ENCODE measurements at regions not wholly inside any gene's neighbourhood (a gene's known extent, or its start where the extent isn't known, plus 50 kb on each side); places are given as distances from the start of the nearest gene placed in this dataset.

- DNase-seq, result no peak
Observed at GRCh38 chr9:20291201-20291600, 331.1 kb downstream of the MLLT3 start.

DNA sequence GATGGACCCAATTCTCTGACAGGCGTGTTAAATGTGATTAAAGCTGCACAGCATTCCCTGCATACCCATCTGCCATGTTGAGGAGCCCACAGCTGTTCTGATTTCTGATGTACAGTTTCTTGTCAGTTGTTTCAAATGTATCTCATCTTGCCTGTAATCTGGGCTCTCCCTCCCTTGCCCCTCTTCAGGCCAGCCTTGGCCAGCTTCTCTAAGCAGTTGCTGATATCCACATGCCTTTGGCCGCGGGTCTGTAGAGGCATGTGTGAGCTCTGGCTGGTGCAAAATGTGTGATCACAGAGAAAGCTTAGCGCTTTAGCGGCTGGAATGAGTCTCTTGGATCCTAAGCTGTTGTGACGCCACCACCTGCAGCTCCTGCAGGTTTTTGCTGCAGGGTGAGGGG is 332.0 kb downstream of the MLLT3 start:
- no peak for DNase-seq

- no peak for DNase-seq
Observed at GRCh38 chr9:20289423-20290010, 332.8 kb downstream of the MLLT3 start.

GRCh38 chr9:20286969-20287368 is 335.3 kb downstream of the MLLT3 start:
- DNase-seq, result no peak

DNA sequence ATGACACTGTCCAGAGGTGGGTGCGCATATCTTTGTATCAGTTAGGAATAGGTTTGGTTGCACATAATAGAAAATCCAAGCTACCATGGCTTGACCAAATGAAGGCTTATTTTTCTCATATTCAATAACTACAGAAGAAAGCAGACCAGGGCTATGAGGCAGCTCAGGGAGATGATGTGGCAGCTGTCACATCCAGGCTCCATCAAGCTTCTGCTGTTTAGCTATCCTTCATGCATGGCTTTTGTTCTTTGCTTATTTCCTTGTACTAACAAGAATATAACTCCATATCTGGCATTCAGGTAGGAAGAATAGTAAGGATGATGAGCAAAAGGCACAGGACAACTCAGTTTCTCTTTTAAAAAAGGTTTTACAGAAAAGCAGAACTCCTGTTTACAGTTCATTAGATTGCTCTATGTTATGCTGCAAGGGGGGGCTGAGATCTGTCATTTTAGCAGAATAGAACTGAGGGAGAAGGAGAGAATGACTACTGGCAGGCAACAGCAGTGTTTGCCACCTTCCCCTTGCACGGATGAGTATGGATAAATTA is 336.1 kb downstream of the MLLT3 start:
- DNase-seq, result no peak

DNA sequence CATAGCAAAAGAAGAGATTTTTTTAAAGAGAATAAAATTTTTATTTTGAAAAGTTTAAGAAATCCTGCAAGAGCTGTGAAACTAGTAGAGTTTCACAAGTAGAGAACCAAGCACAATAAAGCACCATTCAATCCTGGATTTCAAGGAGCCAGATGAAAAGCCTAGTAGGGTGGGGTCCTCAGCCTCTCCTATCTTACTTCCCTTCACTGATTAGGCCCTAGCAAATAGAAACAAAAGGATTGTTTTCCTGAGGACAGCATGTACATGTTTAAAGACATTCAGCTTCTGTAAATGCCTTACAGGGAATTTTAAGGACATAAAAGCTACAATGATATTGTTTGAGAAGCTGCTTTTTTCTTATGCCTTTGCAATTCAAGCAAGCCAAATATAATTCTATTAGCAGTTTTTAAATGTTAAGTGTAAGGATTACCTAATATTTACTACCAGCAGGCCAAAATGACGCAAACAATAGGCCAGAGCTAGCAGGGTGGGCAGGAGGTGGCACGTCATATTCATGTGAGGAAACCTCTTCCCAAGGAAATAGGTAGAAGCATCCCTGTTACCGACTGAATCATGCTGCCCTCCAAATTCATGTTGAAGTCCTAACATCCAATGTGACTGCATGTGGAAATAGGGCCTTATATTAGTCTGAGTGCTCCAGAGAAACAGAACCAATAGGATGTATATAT is 337.6 kb downstream of the MLLT3 start:
- no peak for DNase-seq

GRCh38 chr9:20280330-20280729 is 342.0 kb downstream of the MLLT3 start:
- DNase-seq, result no peak

GRCh38 chr9:20276762-20277161 is 345.5 kb downstream of the MLLT3 start:
- DNase-seq, result no peak

GRCh38 chr9:20271723-20272122 is 350.6 kb downstream of the MLLT3 start:
- no peak for DNase-seq

DNA sequence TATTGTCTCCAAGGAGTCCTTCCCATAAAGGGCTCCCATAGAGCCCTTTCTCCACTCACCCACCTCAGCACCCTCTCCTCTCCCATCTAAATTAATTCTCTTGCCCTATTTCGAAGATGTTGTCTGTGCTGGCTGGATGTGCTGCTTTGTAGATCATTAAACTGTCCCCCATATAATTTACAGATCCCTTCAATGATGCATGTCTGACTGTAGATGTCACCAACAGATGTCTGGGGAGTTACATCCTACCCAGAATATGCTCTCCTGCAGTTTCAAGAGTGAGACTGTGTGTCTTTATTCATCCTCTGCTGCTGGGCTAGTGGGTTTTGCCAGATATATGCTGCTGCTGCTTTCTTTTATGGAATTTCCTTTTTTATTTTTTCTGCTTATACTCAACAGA is 351.2 kb downstream of the MLLT3 start:
- DNase-seq, result no peak

DNA sequence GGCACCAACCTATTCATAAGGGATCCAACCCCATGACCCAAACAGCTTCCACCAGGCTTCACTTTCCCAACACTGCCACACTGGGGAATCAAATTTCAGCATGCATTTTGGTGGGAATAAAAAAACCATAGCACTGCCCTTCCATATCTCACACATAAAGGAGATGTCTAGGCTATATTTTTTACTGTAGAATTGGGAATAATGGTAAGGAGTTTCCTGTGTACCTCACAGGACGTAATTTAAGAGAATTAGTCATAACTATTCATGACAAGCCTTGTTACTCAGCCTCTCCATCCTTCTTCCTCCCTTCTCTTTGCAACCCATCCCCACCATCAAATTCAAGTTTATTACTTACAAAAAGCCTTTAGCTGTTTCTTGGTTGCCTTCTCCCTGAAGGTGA is 352.1 kb downstream of the MLLT3 start:
- no peak for DNase-seq

DNA sequence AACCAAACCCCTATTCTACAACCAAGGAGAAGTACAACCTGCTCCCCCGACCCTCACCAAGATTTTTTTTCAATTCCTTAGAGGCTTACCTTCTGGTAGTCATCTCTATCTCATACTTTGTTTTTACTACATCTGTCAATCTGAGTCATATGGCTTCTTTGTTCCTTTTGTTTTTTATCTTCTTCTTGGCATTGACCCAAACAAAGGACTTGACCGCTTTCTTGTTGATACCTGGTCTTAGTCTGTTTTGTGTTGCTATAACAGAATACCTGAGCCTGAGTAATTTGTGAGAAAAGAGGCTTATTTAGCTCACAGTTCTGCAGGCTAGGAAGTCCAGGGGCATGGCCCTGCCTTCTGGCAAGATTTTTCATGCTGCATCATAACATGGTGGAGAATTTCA is 352.7 kb downstream of the MLLT3 start:
- DNase-seq, result no peak

- DNase-seq, result no peak
Observed at GRCh38 chr9:20264896-20265295, 357.4 kb downstream of the MLLT3 start.

DNA sequence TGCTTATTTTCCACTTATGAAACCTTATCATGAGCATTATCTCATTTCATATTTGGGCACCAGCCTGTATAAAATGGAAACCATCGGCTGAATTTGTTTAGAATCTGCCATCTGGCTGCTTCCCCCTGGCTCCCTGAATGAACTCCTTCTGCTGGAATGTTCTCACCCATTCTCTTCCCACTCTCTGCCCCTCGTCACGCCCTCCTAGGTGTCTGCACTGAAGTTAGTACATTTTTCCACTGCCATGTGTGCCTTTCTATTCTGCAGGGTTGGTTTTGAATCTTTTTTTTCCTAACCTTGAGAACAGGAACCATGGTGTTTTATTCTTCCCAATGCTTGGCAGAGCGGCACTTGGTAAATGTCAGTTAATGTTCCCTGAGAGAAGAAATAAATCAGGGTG is 359.7 kb downstream of the MLLT3 start:
- no peak for DNase-seq

- no peak for DNase-seq
Observed at GRCh38 chr9:20256284-20256948, 365.9 kb downstream of the MLLT3 start.

DNA sequence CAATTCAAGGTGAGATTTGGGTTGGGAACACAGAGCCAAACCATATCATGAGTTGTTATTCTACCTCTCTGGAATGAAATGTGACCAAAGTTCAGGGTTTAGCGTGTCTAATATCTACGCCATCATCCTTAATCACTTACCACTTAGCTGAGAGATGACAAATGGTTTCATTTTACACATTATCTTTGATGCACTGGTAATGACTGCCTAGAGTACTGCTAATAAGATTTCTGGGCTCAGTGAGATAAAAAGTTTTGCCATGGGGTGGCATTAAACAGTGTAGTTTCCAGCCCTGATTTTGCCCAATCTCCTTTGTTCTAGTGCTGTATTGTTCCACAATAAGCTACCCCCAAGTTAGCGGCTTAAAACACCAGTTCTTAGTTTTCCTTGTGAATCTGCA is 367.2 kb downstream of the MLLT3 start:
- DNase-seq, result no peak

DNA sequence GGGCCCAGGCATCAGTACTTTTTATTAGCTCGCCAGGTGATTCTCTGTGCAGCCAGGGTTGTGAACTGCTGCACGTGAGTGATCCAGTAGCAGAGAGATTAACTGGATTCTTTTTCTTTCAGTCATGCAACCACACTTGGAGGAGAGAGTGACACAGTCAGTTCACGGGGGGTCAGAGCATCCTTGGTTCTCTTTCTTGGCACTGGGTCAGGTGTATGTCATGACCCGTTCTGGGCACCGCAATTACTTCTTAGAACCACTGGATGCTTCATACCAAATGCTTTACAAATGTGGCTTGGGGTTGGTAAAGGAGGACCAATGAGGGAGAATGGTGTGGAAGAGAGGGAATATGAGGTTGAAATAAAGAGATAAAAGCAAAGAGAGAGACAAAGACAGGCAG is 368.7 kb downstream of the MLLT3 start:
- no peak for DNase-seq

DNA sequence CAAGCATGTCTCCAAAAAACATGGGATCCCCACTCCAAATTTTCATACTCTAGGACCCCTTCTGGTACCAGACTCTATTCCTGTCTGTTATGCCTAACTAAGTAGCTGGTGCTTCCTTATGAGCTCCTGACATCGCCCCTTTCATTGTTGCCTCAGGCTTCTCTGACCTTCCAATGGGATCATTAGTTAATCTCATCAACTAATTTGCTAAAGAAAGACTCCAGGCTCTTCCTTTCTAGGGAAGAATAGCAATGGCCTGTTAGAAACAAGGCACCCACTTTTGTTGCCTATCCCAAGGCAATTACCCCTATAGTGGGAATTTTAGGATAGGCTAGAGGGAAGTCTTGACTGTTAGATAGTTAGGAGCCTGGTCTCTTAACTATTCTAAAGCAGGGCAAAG is 369.5 kb downstream of the MLLT3 start:
- DNase-seq, result no peak

GRCh38 chr9:20250791-20251190 is 371.5 kb downstream of the MLLT3 start:
- DNase-seq, result no peak

DNA sequence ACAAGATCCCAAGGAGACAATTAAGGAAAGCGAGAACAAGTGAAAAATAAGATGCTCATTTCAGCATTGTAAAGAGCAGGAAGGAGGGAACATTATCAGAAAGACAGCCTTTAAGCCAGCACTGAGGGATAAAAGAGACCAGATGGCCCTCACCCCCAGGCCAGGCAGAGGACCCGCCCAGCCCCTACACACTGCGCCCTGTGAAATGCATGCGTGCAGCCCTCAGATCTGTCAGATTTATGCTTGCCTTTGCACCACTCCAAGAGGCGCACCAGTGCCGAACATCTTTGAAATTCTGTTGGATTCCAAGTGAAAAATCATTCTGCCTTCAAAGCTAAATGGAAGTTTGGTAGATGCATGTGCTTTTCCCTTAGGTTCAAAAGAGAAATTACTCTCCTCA is 378.0 kb downstream of the MLLT3 start:
- no peak for DNase-seq

DNA sequence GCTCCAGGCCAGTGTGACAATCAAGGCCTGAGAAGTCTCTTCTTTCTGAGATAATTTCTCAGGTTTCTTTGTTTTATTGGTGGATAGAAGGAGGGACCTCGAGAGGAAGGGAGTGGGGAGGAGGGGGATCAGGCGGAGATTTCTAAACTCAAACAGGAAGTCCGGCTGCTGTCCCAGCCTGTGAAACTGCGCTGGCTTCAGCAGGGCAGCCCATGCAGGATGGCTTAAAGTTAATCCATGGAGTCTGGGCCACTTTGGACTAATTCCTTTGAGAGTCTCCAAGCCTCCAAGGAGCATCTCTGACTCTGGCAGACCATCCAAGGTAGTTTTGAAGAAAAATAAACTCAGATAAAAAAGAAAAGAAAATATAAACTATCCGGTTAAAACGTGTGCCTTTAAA is 378.5 kb downstream of the MLLT3 start:
- no peak for DNase-seq

DNA sequence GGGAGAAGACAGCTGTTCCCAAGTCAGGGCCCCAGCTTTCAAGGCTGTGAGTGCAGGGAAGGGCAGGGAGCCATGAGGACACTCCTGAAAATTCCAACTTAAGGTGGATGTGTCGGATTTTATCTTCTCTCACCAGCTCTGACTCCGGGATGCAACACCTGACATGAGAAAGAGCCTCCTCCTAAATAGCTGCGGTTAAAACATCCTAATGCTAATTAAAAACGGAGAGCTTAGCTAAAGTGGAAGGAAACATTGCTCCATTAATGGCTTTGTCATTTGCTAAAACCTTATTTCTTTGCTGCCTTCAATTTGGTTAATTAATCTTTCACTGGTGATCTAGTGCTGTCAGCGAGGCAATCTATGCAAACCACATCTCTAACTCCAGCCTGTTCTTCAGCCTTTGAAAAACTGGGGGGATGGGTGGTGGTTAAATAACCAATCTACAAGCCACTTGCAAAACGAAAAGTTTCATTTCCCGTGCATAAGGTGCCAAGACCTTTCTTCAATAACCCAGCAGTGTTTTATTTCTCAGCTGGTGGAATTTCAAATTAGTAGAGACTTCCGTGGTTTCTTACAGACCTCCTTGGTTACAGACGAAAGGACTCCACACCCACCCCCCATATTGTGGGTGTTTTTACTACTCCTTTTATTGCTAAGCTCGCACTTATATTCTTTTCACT is 379.6 kb downstream of the MLLT3 start:
- no peak for DNase-seq

- DNase-seq, result no peak
Observed at GRCh38 chr9:20240498-20240897, 381.8 kb downstream of the MLLT3 start.

GRCh38 chr9:20238921-20239320 is 383.4 kb downstream of the MLLT3 start:
- no peak for DNase-seq

Data from NCI-H1930 (cell line).